ENCODE measurements at regions not wholly inside any gene's neighbourhood (a gene's known extent, or its start where the extent isn't known, plus 50 kb on each side); places are given as distances from the start of the nearest gene placed in this dataset.

DNA sequence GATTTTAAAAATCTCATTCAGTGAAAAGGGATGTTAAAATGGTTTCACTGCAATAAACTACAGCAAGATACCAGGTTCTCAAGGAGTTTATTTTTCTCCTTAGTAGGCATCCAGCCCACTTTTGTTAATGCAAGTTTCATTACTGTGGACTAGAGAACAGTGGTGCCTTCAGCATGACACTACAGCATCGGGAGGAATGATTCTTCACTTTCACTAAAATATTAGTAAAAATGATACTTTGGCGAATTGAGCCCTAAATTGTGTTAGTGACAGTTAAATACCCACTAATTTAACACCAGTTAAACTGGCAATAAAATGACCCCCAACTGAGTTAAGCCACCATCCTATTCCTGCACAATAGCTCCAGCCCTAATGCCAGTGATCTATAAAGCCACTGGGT, 152.2 kb upstream of the MPDZ start:
- Histone ChIP-seq H3K9ac (ENCODE audit: low read depth in 1 of 3, low read length in 3 of 3) (no peak overlapping the region), H3K27me3 (ENCODE audit: control insufficient read depth in 3 of 3, insufficient read depth in 3 of 3, low read length in 3 of 3) (no peaks in the 10 kb centered on the region), H3K4me1 (ENCODE audit: control insufficient read depth in 3 of 3, insufficient read depth in 3 of 3, low read length in 3 of 3) (peaks cover 5 to 16% (median 10%) of the 10 kb centered on the region in 3 donors), H3K27ac (ENCODE audit: low read depth, low read length) (no peak overlapping the region), H3K36me3 (ENCODE audit: control insufficient read depth in 3 of 3, insufficient read depth in 3 of 3, low read length in 3 of 3) (no peaks in the 10 kb centered on the region), H3K4me3 (ENCODE audit: low read length in 3 of 3) (no peak overlapping the region), H3K9me3 (ENCODE audit: control insufficient read depth in 3 of 3, low read length in 3 of 3) (no peaks in the 10 kb centered on the region)

DNA sequence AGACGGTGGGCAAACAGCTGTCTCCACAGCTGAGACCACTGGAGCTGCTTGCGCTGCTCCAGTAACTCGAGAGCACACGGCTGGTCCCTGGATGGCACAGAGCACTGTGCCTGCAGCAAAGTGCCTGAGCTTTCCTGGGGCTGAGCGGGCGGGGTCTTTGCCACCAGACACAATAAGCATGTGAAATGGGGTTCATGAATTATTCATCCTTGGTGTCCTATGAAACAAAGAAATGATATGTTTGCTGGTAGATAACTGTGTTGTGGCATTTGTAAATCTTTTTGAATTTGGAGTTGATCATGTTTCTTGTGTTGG, 151.7 kb upstream of the MPDZ start:
- Histone ChIP-seq H3K9me3 (ENCODE audit: control insufficient read depth in 3 of 3, low read length in 3 of 3) (no peaks in the 10 kb centered on the region), H3K27me3 (ENCODE audit: control insufficient read depth in 3 of 3, insufficient read depth in 3 of 3, low read length in 3 of 3) (no peaks in the 10 kb centered on the region), H3K4me1 (ENCODE audit: control insufficient read depth in 3 of 3, insufficient read depth in 3 of 3, low read length in 3 of 3) (peaks cover 5 to 16% (median 10%) of the 10 kb centered on the region in 3 donors), H3K27ac (ENCODE audit: low read depth, low read length) (no peak overlapping the region), H3K4me3 (ENCODE audit: low read length in 3 of 3) (peak overlapping the region in 1 of 3 donors; percentile 12), H3K36me3 (ENCODE audit: control insufficient read depth in 3 of 3, insufficient read depth in 3 of 3, low read length in 3 of 3) (no peaks in the 10 kb centered on the region), H3K9ac (ENCODE audit: low read depth in 1 of 3, low read length in 3 of 3) (no peak overlapping the region)

DNA sequence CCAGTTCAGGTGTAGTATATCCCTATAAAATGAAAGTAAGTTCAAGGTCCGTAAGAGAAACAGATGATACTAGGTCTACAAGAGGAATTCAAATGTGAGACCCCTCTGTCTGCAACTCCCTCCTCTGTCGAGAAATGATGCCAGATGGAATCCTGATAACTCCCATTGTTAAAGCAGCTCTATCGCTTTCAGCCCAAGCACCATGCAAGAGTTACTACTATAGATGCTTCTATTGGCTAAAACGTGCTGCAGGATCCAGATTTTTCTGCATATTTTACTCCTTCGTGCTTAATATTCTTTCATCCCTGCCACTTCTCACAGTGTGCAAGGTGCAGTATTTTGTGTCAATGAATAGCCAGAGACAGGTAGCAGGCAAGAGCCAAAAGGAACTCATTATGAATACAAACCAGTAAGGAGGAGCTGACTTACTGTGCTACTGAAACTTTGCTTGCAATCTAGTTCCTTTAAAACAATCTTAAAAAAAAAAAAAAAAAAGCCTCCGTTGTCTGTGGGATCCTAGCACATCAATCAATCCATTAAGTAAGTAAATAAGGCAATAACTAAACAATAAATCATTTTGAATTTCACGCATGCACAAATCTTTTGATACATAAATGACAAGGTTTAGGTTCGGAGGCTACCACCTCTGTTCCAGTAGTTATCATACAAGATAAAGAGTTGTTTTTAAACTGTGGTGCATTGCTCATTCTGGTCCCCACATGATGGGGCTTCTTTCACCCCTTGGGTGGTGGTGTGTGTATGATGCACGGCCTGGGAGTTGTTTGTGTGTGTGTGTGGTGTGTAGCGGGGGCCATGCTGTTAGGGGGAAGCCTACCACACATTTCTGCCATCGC, 151.1 kb upstream of the MPDZ start:
- no peak overlapping the region for H3K27ac ChIP-seq (ENCODE audit: low read depth, low read length)
- peaks cover 5 to 16% (median 10%) of the 10 kb centered on the region in 3 donors for H3K4me1 ChIP-seq (ENCODE audit: control insufficient read depth in 3 of 3, insufficient read depth in 3 of 3, low read length in 3 of 3)
- no peaks in the 10 kb centered on the region for H3K27me3 ChIP-seq (ENCODE audit: control insufficient read depth in 3 of 3, insufficient read depth in 3 of 3, low read length in 3 of 3)
- H3K4me3 ChIP-seq (ENCODE audit: low read length in 3 of 3): peak overlapping the region in 2 of 3 donors; percentile 12 to 38
- no peaks in the 10 kb centered on the region for H3K36me3 ChIP-seq (ENCODE audit: control insufficient read depth in 3 of 3, insufficient read depth in 3 of 3, low read length in 3 of 3)
- peak overlapping the region in 2 of 3 donors; percentile 47 for H3K9ac ChIP-seq (ENCODE audit: low read depth in 1 of 3, low read length in 3 of 3)
- H3K9me3 ChIP-seq (ENCODE audit: control insufficient read depth in 3 of 3, low read length in 3 of 3): no peaks in the 10 kb centered on the region

DNA sequence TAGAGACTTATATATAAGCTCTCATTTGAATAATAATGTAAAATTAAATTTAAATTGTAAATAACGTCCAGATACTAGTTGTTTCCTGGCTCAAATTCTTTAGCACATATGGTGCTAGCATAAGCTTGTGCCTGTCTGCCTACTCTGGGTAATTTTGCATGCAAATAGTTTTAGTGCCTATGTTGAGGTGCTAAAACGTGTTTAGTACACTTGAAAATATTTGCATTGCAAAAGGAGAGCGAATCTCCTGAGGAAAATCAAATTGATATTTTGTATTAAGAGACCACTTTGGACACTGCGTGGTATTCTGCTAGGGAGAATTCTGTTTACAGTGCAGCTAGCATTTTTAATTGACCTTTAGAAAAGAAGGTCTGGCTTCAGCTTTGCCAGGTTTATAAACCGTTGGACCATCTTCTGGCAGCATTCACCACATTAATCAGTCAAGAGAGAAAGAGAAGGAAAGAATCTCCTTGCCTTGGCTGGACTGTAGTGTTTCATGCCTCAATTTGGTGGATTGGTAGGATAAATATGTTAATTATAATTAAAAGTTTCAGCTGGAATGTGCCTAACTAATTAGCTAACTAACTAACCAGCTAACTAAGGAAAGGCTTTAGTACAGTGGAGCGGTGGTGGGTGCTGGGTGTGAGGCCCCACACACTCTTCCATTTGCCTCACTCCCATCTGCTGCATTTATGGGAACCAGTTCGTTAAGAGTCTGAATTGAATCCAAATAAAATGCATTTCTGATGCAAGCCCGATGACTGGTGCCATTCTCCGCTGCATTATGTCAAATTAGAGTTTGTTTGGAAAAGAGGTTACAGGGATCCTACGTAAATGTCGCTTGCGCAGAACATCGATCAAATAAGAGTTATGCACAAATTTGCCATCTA, 150.1 kb upstream of the MPDZ start:
- Histone ChIP-seq H3K4me3 (ENCODE audit: low read length in 3 of 3) (peak overlapping the region in 2 of 3 donors; percentile 12 to 38), H3K9ac (ENCODE audit: low read depth in 1 of 3, low read length in 3 of 3) (no peak overlapping the region), H3K36me3 (ENCODE audit: control insufficient read depth in 3 of 3, insufficient read depth in 3 of 3, low read length in 3 of 3) (no peaks in the 10 kb centered on the region), H3K4me1 (ENCODE audit: control insufficient read depth in 3 of 3, insufficient read depth in 3 of 3, low read length in 3 of 3) (peaks cover 5 to 16% (median 10%) of the 10 kb centered on the region in 3 donors), H3K27me3 (ENCODE audit: control insufficient read depth in 3 of 3, insufficient read depth in 3 of 3, low read length in 3 of 3) (no peaks in the 10 kb centered on the region), H3K9me3 (ENCODE audit: control insufficient read depth in 3 of 3, low read length in 3 of 3) (no peaks in the 10 kb centered on the region), H3K27ac (ENCODE audit: low read depth, low read length) (no peak overlapping the region)

DNA sequence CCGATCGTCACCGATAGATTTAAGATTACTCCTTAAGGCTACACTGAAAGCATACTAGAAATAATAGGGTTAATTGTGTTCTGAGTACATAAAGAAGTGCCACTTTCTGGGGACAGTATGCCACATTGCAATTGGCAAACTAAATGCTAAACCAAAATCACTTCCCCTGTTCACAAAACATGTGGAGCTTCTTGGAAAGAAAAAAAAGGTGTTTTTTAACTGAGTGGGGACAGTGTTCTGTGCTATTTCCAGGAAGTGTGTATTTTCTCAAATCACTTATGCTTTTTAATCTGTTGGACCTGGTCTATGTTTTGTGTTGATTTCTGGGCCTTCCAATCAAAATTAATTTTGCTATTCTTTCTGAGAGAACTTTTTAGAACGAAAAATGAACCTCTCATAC, 149.3 kb upstream of the MPDZ start:
- no peak overlapping the region for H3K27ac ChIP-seq (ENCODE audit: low read depth, low read length)
- H3K4me1 ChIP-seq (ENCODE audit: control insufficient read depth in 3 of 3, insufficient read depth in 3 of 3, low read length in 3 of 3): peaks cover 5 to 16% (median 10%) of the 10 kb centered on the region in 3 donors
- no peaks in the 10 kb centered on the region for H3K27me3 ChIP-seq (ENCODE audit: control insufficient read depth in 3 of 3, insufficient read depth in 3 of 3, low read length in 3 of 3)
- H3K9ac ChIP-seq (ENCODE audit: low read depth in 1 of 3, low read length in 3 of 3): peak overlapping the region in 1 of 3 donors; percentile 28
- H3K4me3 ChIP-seq (ENCODE audit: low read length in 3 of 3): no peak overlapping the region
- no peaks in the 10 kb centered on the region for H3K36me3 ChIP-seq (ENCODE audit: control insufficient read depth in 3 of 3, insufficient read depth in 3 of 3, low read length in 3 of 3)
- H3K9me3 ChIP-seq (ENCODE audit: control insufficient read depth in 3 of 3, low read length in 3 of 3): no peaks in the 10 kb centered on the region

DNA sequence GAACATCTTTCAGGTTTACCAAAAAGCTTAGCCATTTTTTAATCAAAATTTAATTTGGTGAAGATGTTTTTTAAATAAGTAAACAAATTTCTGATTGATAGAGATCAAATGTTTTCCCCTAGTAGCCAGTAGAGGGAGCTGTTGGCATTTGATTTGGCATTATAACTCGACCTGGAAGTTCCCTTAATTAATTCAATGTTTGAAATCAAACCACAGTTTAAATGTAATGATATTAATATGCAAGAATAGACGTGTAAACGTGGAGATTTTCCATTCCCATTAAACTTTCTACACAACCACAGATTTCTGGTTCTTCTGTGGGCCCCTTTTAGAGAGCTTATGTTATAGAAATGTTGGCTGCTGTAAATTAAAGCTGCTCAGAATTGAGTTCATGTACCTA, 148.1 kb upstream of the MPDZ start:
- H3K4me3 ChIP-seq (ENCODE audit: low read length in 3 of 3): peak overlapping the region in 1 of 3 donors; percentile 31
- H3K9me3 ChIP-seq (ENCODE audit: control insufficient read depth in 3 of 3, low read length in 3 of 3): no peaks in the 10 kb centered on the region
- H3K4me1 ChIP-seq (ENCODE audit: control insufficient read depth in 3 of 3, insufficient read depth in 3 of 3, low read length in 3 of 3): peaks cover 5 to 16% (median 10%) of the 10 kb centered on the region in 3 donors
- no peak overlapping the region for H3K27ac ChIP-seq (ENCODE audit: low read depth, low read length)
- H3K9ac ChIP-seq (ENCODE audit: low read depth in 1 of 3, low read length in 3 of 3): peak overlapping the region; percentile 28 to 51 (median 40)
- no peaks in the 10 kb centered on the region for H3K36me3 ChIP-seq (ENCODE audit: control insufficient read depth in 3 of 3, insufficient read depth in 3 of 3, low read length in 3 of 3)
- H3K27me3 ChIP-seq (ENCODE audit: control insufficient read depth in 3 of 3, insufficient read depth in 3 of 3, low read length in 3 of 3): no peaks in the 10 kb centered on the region

DNA sequence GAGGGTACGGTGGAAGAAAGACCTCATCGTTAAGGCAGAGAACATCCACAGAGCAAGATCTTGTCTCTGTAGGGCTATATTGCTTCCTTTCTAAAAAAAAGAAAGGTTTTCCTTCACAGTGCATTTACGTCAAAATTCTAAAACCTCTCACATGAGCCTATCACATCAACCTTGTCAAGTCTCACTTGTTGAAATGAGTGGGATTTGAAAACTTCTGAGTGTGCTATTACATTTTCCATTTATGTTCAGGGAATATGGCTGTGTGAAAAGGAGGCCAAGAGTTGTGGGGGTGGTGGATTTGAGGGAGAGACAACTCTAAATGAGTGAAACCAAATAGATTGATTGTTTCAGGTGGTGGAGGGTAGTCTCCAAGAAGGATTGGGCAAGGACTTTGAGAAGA, 147.1 kb upstream of the MPDZ start:
- Histone ChIP-seq H3K27ac (ENCODE audit: low read depth, low read length) (no peak overlapping the region), H3K9ac (ENCODE audit: low read depth in 1 of 3, low read length in 3 of 3) (no peak overlapping the region), H3K4me1 (ENCODE audit: control insufficient read depth in 3 of 3, insufficient read depth in 3 of 3, low read length in 3 of 3) (peaks cover 5 to 16% (median 10%) of the 10 kb centered on the region in 3 donors), H3K4me3 (ENCODE audit: low read length in 3 of 3) (no peak overlapping the region), H3K36me3 (ENCODE audit: control insufficient read depth in 3 of 3, insufficient read depth in 3 of 3, low read length in 3 of 3) (no peaks in the 10 kb centered on the region), H3K9me3 (ENCODE audit: control insufficient read depth in 3 of 3, low read length in 3 of 3) (no peaks in the 10 kb centered on the region), H3K27me3 (ENCODE audit: control insufficient read depth in 3 of 3, insufficient read depth in 3 of 3, low read length in 3 of 3) (no peaks in the 10 kb centered on the region)

DNA sequence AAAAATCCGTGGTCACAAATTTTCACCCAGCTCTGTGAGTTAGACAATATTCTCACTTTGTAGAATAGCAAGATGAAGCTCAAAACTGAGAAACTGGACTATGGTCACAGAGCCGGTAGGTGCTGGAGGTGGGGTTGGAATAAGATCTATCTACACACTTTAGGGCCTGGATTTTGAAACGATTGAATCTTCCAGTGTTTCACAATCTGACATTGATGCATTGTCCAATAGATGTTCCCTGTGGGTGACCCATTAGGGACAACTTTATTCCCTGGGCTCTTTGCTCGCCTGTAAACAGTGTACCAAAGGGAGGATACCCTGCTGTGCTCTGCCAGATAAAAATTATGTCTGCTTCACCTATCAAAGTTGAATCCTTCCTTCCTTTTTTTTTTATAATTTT, 145.4 kb upstream of the MPDZ start:
- H3K27ac ChIP-seq (ENCODE audit: low read depth, low read length): no peak overlapping the region
- H3K4me3 ChIP-seq (ENCODE audit: low read length in 3 of 3): no peak overlapping the region
- H3K36me3 ChIP-seq (ENCODE audit: control insufficient read depth in 3 of 3, insufficient read depth in 3 of 3, low read length in 3 of 3): no peaks in the 10 kb centered on the region
- no peaks in the 10 kb centered on the region for H3K27me3 ChIP-seq (ENCODE audit: control insufficient read depth in 3 of 3, insufficient read depth in 3 of 3, low read length in 3 of 3)
- peaks cover 4 to 13% (median 10%) of the 10 kb centered on the region in 3 donors for H3K4me1 ChIP-seq (ENCODE audit: control insufficient read depth in 3 of 3, insufficient read depth in 3 of 3, low read length in 3 of 3)
- H3K9me3 ChIP-seq (ENCODE audit: control insufficient read depth in 3 of 3, low read length in 3 of 3): no peaks in the 10 kb centered on the region
- H3K9ac ChIP-seq (ENCODE audit: low read depth in 1 of 3, low read length in 3 of 3): no peak overlapping the region

DNA sequence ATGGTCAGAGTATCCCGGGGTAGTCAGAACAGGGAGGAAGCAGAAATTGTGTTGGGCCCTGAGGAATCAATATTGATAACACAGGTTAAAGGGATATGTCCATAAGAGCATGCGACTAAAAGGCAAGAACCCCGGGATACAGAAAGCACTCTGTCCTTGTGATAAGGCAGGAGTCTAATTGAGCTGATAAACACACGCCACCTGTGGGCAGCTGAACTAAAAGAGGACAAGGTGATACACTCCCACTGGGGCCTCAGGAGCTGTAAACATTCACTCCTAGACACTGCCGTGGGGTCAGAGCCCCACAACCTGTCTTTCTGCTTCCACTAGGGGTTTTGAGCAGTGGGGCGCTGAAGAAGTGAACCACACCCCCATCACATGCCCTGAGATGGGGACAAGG, 144.7 kb upstream of the MPDZ start:
- Histone ChIP-seq H3K4me1 (ENCODE audit: control insufficient read depth in 3 of 3, insufficient read depth in 3 of 3, low read length in 3 of 3) (peaks cover 0 to 8% (median 7%) of the 10 kb centered on the region in 3 donors), H3K36me3 (ENCODE audit: control insufficient read depth in 3 of 3, insufficient read depth in 3 of 3, low read length in 3 of 3) (no peaks in the 10 kb centered on the region), H3K9ac (ENCODE audit: low read depth in 1 of 3, low read length in 3 of 3) (no peak overlapping the region), H3K4me3 (ENCODE audit: low read length in 3 of 3) (no peak overlapping the region), H3K9me3 (ENCODE audit: control insufficient read depth in 3 of 3, low read length in 3 of 3) (no peaks in the 10 kb centered on the region), H3K27me3 (ENCODE audit: control insufficient read depth in 3 of 3, insufficient read depth in 3 of 3, low read length in 3 of 3) (no peaks in the 10 kb centered on the region), H3K27ac (ENCODE audit: low read depth, low read length) (no peak overlapping the region)

DNA sequence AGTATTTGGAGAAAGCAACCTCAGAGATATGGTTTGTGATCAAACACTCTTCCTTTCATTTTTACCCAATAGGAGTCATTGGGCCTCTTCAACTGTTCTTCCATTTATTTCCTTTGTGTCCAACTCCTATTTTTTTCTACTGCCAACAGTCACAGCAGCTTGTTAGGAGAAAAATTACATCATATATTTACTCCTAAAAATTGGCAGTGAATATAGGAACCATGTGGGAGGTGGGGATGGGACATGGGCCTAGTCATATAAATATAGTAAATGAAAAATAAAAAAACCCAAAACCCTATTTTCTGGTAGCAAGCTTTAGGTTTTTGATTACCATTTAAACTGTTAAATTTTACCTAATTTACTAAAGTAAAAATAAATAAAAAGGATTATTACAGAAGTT, 134.9 kb upstream of the MPDZ start:
- H3K27ac ChIP-seq (ENCODE audit: low read depth, low read length): no peak overlapping the region
- no peak overlapping the region for H3K4me3 ChIP-seq (ENCODE audit: low read length in 3 of 3)
- no peaks in the 10 kb centered on the region for H3K9me3 ChIP-seq (ENCODE audit: control insufficient read depth in 3 of 3, low read length in 3 of 3)
- no peaks in the 10 kb centered on the region for H3K36me3 ChIP-seq (ENCODE audit: control insufficient read depth in 3 of 3, insufficient read depth in 3 of 3, low read length in 3 of 3)
- no peaks in the 10 kb centered on the region for H3K27me3 ChIP-seq (ENCODE audit: control insufficient read depth in 3 of 3, insufficient read depth in 3 of 3, low read length in 3 of 3)
- no peaks in the 10 kb centered on the region for H3K4me1 ChIP-seq (ENCODE audit: control insufficient read depth in 3 of 3, insufficient read depth in 3 of 3, low read length in 3 of 3)
- no peak overlapping the region for H3K9ac ChIP-seq (ENCODE audit: low read depth in 1 of 3, low read length in 3 of 3)

All from skeletal muscle tissue (tissue), 3 donors.